ENCODE measurements at regions not wholly inside any gene's neighbourhood (a gene's known extent, or its start where the extent isn't known, plus 50 kb on each side); places are given as distances from the start of the nearest gene placed in this dataset.

GRCh38 chr4:58611012-58611411 is 1500.8 kb upstream of the IGFBP7 start:
- Histone ChIP-seq H3K9me2 (ENCODE audit: insufficient read depth) (peaks cover 25% of the 10 kb centered on the region), H3F3A (replicated peaks; ENCODE audit: low read depth) (no peaks in the 10 kb centered on the region), H3K27me3 (ENCODE audit: insufficient read depth) (no peaks in the 10 kb centered on the region), H3K4me2 (no peak overlapping the region), H3K79me2 (replicated peaks; ENCODE audit: insufficient read depth) (no peaks in the 10 kb centered on the region), H3K4me1 (ENCODE audit: insufficient read depth) (no peaks in the 10 kb centered on the region), H3K27ac (ENCODE audit: low read depth) (no peak overlapping the region), H3K4me3 (no peak overlapping the region), H3K36me3 (ENCODE audit: insufficient read depth) (no peaks in the 10 kb centered on the region), H4K20me1 (replicated peaks; ENCODE audit: insufficient read depth) (no peaks in the 10 kb centered on the region), H2AFZ (no peak overlapping the region)
- no peaks in the 10 kb centered on the region for H3K27me3 Mint-ChIP-seq (ENCODE audit: insufficient read depth, low read depth, poor library complexity)
- no peak overlapping the region for H3K27ac Mint-ChIP-seq
- no peak overlapping the region for H3K4me3 Mint-ChIP-seq
- H3K36me3 Mint-ChIP-seq (ENCODE audit: low read depth): peaks cover 11% of the 10 kb centered on the region
- ATAC-seq (no peak), DNase-seq (ENCODE audit: low spot score) (no peak)
- TF ChIP-seq EZH2 (IDR thresholded peaks at IDR 0.05; ENCODE audit: low read depth, unreplicated experiment) (no peak), STAT1 (IDR thresholded peaks at IDR 0.05; ENCODE audit: unreplicated experiment) (no peak), ZNF462 (CRISPR knock-in tag; IDR thresholded peaks at IDR 0.05) (no peak), CTCF (conservative IDR thresholded peaks at IDR 0.05; ENCODE audit: low read depth in 2 of 2) (no peak), EZH2phosphoT487 (IDR thresholded peaks at IDR 0.05; ENCODE audit: unreplicated experiment) (no peak), ETS1 (IDR thresholded peaks at IDR 0.05) (no peak), ZNF331 (CRISPR knock-in tag; IDR thresholded peaks at IDR 0.05; ENCODE audit: low read depth) (no peak)
- H3K9me3 Mint-ChIP-seq: no peaks in the 10 kb centered on the region
- no peaks in the 10 kb centered on the region for H3K4me1 Mint-ChIP-seq

Measured in GM23338 (cell line).